HG03439 (cell line): ENCODE measurements at regions not wholly inside any gene's neighbourhood (a gene's known extent, or its start where the extent isn't known, plus 50 kb on each side); places are given as distances from the start of the nearest gene placed in this dataset.
"Not testable (repeated sequence)": the region's sequence is repeated elsewhere in the genome, so short reads cannot be mapped to it uniquely, and the experiment has no call there.

ENCODE experiments used
- ATAC-seq: cut with Tn5 transposase; IDR thresholded peaks from one replicate; pipeline ENCODE4 v1.9.1; 2021; ENCODE audit warnings: mild to moderate bottlenecking, moderate library complexity; ENCODE audit not compliant: unreplicated experiment

DNA sequence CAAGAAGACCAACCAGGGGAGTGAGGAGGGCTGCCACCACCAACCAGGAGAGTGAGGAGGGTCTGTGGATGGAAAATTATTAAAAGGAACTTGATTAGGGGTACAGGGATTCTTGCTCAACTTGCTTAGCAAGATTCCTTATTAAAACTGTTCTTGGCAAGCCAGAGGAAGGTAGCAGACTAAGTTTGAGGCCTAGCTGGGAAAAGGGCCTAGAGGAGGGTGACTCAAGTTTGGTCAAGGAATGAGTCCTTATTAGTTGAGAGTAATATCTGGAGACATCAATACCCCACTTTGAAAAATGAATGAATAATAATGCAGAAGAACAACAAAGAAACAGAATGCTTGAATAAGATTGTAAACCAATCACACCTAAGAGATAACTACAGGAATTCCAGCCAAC is 612.4 kb upstream of the ZFP42 start:
- no peak for ATAC-seq

DNA sequence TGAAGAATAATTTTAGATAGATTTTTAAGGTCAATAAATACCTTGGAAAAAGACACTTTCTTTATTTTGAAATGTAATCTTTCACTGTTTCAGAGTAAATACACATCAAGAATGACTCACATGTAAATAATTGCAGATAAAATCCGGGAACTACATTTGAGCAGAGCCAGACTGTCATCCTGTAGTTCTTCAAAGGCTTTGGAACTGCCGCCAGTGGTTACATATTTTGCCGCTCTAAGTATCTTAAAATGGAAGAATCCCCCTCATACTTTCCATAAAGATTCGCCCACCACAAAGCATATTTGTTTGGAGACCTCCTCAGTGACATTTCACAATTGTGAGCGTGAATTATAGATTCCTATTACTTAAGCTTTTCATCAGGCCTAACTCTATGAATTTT is 607.8 kb upstream of the ZFP42 start:
- ATAC-seq: no peak

DNA sequence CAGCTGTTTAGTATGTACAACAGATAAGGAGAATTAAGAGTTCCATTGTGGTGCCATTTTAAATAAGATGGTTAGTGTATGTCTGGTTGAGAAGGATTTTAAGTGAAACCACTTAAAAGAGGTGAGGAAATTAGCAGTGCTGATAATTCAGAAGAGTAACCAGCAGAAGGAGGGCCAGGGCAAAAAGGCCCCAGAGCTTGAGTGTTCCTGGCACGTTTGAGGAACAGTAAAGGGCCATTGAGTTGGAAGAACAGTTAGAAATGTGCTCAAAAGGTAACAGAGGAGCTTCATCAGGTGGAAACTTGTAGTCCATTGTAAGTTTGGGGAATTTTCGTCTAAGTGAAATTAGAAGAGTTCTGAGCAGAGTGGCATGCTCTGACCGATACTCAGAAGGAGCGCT is 606.2 kb upstream of the ZFP42 start:
- ATAC-seq: no peak

GRCh38 chr4:187390646-187391045 is 604.9 kb upstream of the ZFP42 start:
- ATAC-seq: no peak

GRCh38 chr4:187393531-187394344 is 601.8 kb upstream of the ZFP42 start:
- no peak for ATAC-seq

DNA sequence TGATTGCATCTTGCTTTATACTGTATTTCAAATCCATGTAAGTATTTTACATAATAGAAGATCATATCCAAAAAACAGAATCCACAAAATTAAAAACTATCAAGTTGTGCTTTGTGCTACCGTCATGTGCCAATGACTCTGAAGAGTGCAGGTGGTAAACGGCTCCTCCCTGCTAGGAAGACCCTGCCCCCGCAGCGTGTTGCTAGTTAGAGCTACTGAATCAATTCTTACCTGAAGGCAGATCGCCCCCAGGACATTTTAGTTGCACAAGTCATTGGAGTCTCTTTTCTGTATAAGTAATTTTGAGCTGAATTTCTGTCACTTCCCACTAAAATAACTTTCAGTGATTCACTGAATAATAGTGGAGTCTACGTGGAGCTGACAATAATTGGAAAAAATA is 599.5 kb upstream of the ZFP42 start:
- ATAC-seq: no peak

DNA sequence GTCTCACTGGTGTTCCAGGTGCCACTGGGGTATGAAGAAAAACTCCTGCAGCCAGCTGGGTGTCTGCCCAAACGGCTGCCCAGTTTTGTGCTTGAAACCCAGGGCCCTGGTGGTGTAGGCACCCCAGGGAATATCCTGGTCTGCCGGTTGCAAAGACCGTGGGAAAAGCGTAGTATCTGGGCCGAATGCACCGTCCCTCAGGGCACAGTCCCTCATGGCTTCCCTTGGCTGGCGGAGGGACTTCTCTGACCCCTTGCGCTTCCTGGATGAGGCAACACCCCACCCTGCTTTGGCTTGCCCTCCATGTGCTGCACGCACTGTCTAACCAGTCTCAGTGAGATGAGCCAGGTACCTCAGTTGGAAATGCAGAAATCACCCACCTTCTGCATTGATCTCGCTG is 587.1 kb upstream of the ZFP42 start:
- not testable (repeated sequence) for ATAC-seq

- no peak for ATAC-seq
Observed at GRCh38 chr4:187413564-187414358, 581.8 kb upstream of the ZFP42 start.

DNA sequence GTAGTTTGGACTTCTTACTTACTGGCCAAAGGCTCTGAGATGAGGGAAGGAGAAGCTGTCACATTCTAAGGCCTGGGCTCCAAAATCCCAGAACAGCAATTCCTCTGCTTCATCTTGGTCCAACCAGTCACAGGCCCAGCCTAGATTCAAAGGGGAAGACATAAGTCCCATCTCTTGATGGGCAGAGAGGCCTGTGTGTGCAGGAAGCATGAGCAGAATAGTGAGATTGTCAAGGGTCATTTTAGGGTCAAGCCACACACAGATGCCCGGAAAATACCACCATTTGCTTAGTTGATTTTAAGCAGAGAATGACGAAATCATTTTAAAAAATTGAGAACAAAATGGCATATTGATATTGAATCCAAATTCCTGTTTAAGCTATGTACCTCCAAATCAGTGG is 580.9 kb upstream of the ZFP42 start:
- no peak for ATAC-seq

- ATAC-seq: no peak
Observed at GRCh38 chr4:187415231-187415630, 580.3 kb upstream of the ZFP42 start.

GRCh38 chr4:187416216-187416615 is 579.4 kb upstream of the ZFP42 start:
- ATAC-seq: no peak

- no peak for ATAC-seq
Observed at GRCh38 chr4:187417721-187418120, 577.9 kb upstream of the ZFP42 start.

GRCh38 chr4:187422655-187423054 is 572.9 kb upstream of the ZFP42 start:
- ATAC-seq: no peak

GRCh38 chr4:187424636-187425035 is 570.9 kb upstream of the ZFP42 start:
- ATAC-seq: no peak

- ATAC-seq: no peak
Observed at GRCh38 chr4:187426511-187426910, 569.1 kb upstream of the ZFP42 start.

GRCh38 chr4:187432310-187432709 is 563.3 kb upstream of the ZFP42 start:
- ATAC-seq: no peak

- no peak for ATAC-seq
Observed at GRCh38 chr4:187433141-187433540, 562.4 kb upstream of the ZFP42 start.

- ATAC-seq: no peak
Observed at GRCh38 chr4:187436251-187436650, 559.3 kb upstream of the ZFP42 start.

DNA sequence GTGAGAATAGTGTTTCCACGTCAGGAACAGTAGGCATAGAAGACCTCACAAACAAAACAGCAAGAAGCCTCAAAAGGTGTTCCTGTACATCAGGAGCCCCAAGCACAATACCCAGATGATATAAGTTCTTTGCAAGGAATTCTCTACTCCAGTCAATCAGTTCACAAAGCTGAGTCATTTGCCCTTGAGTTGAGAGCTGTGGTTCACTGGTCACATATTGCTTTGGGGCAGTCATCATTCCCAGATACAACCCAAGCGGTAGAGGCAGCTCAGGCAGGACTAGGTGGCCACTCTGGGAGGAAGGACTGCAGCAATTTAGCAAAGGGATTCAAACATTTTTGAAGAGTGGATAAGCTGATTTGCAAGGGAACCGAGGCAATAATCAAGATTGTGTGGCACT is 551.5 kb upstream of the ZFP42 start:
- ATAC-seq: no peak

DNA sequence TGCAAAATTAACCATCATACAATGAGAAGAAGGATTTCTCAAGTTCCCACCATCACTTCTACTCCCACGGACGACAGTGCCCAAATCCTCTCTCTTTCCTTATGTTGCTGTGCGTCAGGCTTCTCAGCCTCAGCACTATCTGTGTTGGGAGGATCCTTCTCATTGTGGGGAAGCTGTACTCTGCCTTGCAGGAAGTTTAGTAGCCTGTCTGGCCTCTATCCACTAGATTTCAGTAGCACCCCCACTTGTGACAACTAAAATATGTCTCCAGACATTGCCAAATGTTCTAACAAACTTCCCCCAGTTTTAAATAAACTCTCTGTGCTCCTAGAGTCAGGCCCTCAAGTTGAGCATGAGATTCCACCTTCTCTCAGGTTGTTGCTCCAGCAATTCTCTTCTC is 545.9 kb upstream of the ZFP42 start:
- ATAC-seq: no peak

DNA sequence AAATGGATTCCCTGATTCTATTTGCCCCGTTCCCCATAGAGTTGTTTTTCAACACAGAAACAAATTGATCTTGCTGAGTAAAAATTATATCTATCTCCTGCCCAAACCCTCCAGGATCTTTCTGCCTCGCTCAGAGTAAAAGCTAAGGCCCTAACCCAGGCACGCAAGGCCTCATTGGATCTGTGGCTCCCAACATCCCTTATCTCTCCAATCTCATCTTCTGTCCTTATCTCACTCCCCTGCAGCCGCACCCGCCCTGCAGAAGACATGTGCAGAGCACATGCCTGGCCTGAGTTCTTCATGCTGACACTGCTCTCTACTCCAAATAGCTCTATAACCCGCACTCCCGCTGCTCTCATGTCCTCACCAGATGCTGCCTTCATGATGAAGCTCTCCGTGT is 543.8 kb upstream of the ZFP42 start:
- ATAC-seq: no peak

GRCh38 chr4:187460016-187460415 is 535.6 kb upstream of the ZFP42 start:
- ATAC-seq: no peak
